Neural cell (in vitro differentiated cells): ENCODE measurements at regions not wholly inside any gene's neighbourhood (a gene's known extent, or its start where the extent isn't known, plus 50 kb on each side); places are given as distances from the start of the nearest gene placed in this dataset.

Source experiments
- H2AFZ ChIP-seq: fragments of 200-600, 300-800 bp; sonication (generic), shearing (Covaris generic); 2 replicates; pipeline ENCODE4 v1.6.0; 2014; ENCODE audit warnings: low read depth, mild to moderate bottlenecking, antibody characterized with exemption, low read length, moderate library complexity
- H3F3A ChIP-seq: fragments of 200-600 bp; shearing (Covaris generic); 2 replicates; pipeline ENCODE4 v1.6.1; 2016; ENCODE audit warnings: mild to moderate bottlenecking, moderate library complexity, mixed read lengths, antibody characterized with exemption, low read length; ENCODE audit not compliant: insufficient read depth, poor library complexity, severe bottlenecking
- H3K27ac ChIP-seq: fragments of 200-600, 300-800 bp; sonication (generic), shearing (Covaris generic); 2 replicates; pipeline ENCODE4 v1.5.1; 2014; ENCODE audit warnings: mild to moderate bottlenecking, low read length, moderate library complexity
- H3K27me3 ChIP-seq: fragments of 300-800, 200-600 bp; sonication (generic), shearing (Covaris generic); 2 replicates; pipeline ENCODE4 v1.6.0; 2014; ENCODE audit warnings: mild to moderate bottlenecking, low read depth, low read length, moderate library complexity; ENCODE audit not compliant: insufficient read depth
- H3K36me3 ChIP-seq: fragments of 300-800, 200-600 bp; sonication (generic), shearing (Covaris generic); 2 replicates; pipeline ENCODE4 v1.5.1; 2014; ENCODE audit warnings: mild to moderate bottlenecking, antibody characterized with exemption, low read length, moderate library complexity; ENCODE audit not compliant: insufficient read depth
- H3K4me2 ChIP-seq: fragments of 300-800, 200-600 bp; sonication (generic), shearing (Covaris generic); 2 replicates; pipeline ENCODE4 v1.6.0; 2014; ENCODE audit warnings: mild to moderate bottlenecking, low read length
- H3K4me3 ChIP-seq: fragments of 300-800, 200-600 bp; sonication (generic), shearing (Covaris generic); 2 replicates; pipeline ENCODE4 v1.5.1; 2014; ENCODE audit warnings: mild to moderate bottlenecking, low read length, moderate library complexity
- H3K79me2 ChIP-seq: fragments of 200-600 bp; shearing (Covaris generic); replicated peaks from 2 replicates; pipeline ENCODE4 v1.6.0; 2014; ENCODE audit warnings: mild to moderate bottlenecking, low read length, moderate library complexity; ENCODE audit not compliant: insufficient read depth
- H3K9ac ChIP-seq: fragments of 300-800, 200-600 bp; sonication (generic), shearing (Covaris generic); 2 replicates; pipeline ENCODE4 v1.6.1; 2016; ENCODE audit warnings: mild to moderate bottlenecking, low read length, mixed read lengths
- H3K9me2 ChIP-seq: fragments of 200-600 bp; shearing (Covaris generic); 2 replicates; pipeline ENCODE4 v1.6.1; 2016; ENCODE audit warnings: mild to moderate bottlenecking, low read length, mixed read lengths; ENCODE audit not compliant: insufficient read depth
- H3K9me3 ChIP-seq: fragments of 200-600, 300-800 bp; sonication (generic), shearing (Covaris generic); 2 replicates; pipeline ENCODE4 v1.6.1; 2016; ENCODE audit warnings: mild to moderate bottlenecking, mixed run types, low read length, moderate library complexity, mixed read lengths
- H4K20me1 ChIP-seq: fragments of 200-600 bp; shearing (Covaris generic); 2 replicates; pipeline ENCODE4 v1.6.1; 2016; ENCODE audit warnings: mild to moderate bottlenecking, mixed run types; ENCODE audit not compliant: insufficient read depth
- CTCF ChIP-seq: fragments of 450-650 bp; IDR thresholded peaks from 2 replicates; pipeline ENCODE4 v1.5.1; 2014; ENCODE audit warnings: antibody characterized with exemption, mild to moderate bottlenecking, moderate library complexity; ENCODE audit not compliant: poor library complexity, severe bottlenecking
- EP300 ChIP-seq: fragments of 450-650 bp; conservative IDR thresholded peaks from 2 replicates; pipeline ENCODE4 v1.6.1; 2014; ENCODE audit warnings: antibody characterized with exemption, mild to moderate bottlenecking, moderate library complexity; ENCODE audit not compliant: poor library complexity, severe bottlenecking
- EZH2 ChIP-seq: fragments of 200-600, 300-800 bp; shearing (Covaris generic), sonication (generic); IDR thresholded peaks from 2 replicates; pipeline ENCODE4 v1.6.1; 2014; ENCODE audit warnings: antibody characterized with exemption, low read length, borderline replicate concordance, mild to moderate bottlenecking; ENCODE audit not compliant: insufficient read depth, poor library complexity, severe bottlenecking
- MXI1 ChIP-seq: fragments of 450-650 bp; conservative IDR thresholded peaks from 2 replicates; pipeline ENCODE4 v1.6.1; 2014; ENCODE audit warnings: antibody characterized with exemption, mild to moderate bottlenecking; ENCODE audit not compliant: poor library complexity, severe bottlenecking
- POLR2AphosphoS5 ChIP-seq: IDR thresholded peaks from 2 replicates; pipeline ENCODE4 v1.6.1; 2012
- RAD21 ChIP-seq: fragments of 450-650 bp; conservative IDR thresholded peaks from 2 replicates; pipeline ENCODE4 v1.6.1; 2014; ENCODE audit warnings: antibody characterized with exemption, mild to moderate bottlenecking, moderate library complexity
- REST ChIP-seq: IDR thresholded peaks from 2 replicates; pipeline ENCODE4 v1.6.1; 2012; ENCODE audit warnings: borderline replicate concordance
- SMC3 ChIP-seq: fragments of 450-650 bp; conservative IDR thresholded peaks from 2 replicates; pipeline ENCODE4 v1.6.1; 2014; ENCODE audit warnings: antibody characterized with exemption, mild to moderate bottlenecking, moderate library complexity; ENCODE audit not compliant: poor library complexity
- TAF1 ChIP-seq: IDR thresholded peaks from 2 replicates; pipeline ENCODE4 v1.6.1; 2012; ENCODE audit warnings: low read depth

- Histone ChIP-seq H3K27ac (no peak overlapping the region), H3K4me2 (no peak overlapping the region), H3F3A (no peaks in the 10 kb centered on the region), H3K27me3 (no peaks in the 10 kb centered on the region), H4K20me1 (no peaks in the 10 kb centered on the region), H3K36me3 (no peaks in the 10 kb centered on the region), H3K9me2 (no peaks in the 10 kb centered on the region), H3K9ac (no peak overlapping the region), H2AFZ (no peak overlapping the region), H3K4me3 (no peak overlapping the region), H3K9me3 (no peaks in the 10 kb centered on the region), H3K79me2 (no peaks in the 10 kb centered on the region)
- TF ChIP-seq MXI1 = no peak
- TF ChIP-seq REST = no peak
- no peak for TF ChIP-seq RAD21
- no peak for TF ChIP-seq EZH2
Measured at GRCh38 chr5:58400737-58401136, 59.1 kb downstream of the PLK2 start.

GRCh38 chr5:58399951-58400350, 59.9 kb downstream of the PLK2 start:
- Histone ChIP-seq H3K27ac (no peak overlapping the region), H3F3A (no peaks in the 10 kb centered on the region), H4K20me1 (no peaks in the 10 kb centered on the region), H3K79me2 (no peaks in the 10 kb centered on the region), H3K9me3 (no peaks in the 10 kb centered on the region), H3K9ac (no peak overlapping the region), H3K9me2 (no peaks in the 10 kb centered on the region), H3K4me3 (no peak overlapping the region), H3K27me3 (no peaks in the 10 kb centered on the region), H3K4me2 (no peak overlapping the region), H2AFZ (no peak overlapping the region), H3K36me3 (no peaks in the 10 kb centered on the region)
- no peak for TF ChIP-seq SMC3
- TF ChIP-seq EP300 = no peak
- no peak for TF ChIP-seq TAF1
- TF ChIP-seq CTCF = no peak
- no peak for TF ChIP-seq REST
- no peak for TF ChIP-seq RAD21
- TF ChIP-seq MXI1 = no peak
- no peak for TF ChIP-seq EZH2
- TF ChIP-seq POLR2AphosphoS5 = no peak
